ENCODE measurements at regions not wholly inside any gene's neighbourhood (a gene's known extent, or its start where the extent isn't known, plus 50 kb on each side); places are given as distances from the start of the nearest gene placed in this dataset.
A peak's percentile ranks its signal among the peaks of the same experiment; 100 is the strongest.
"Not testable (repeated sequence)": the region's sequence is repeated elsewhere in the genome, so short reads cannot be mapped to it uniquely, and the experiment has no call there.

GRCh38 chr10:45235260-45235769 lies 80.1 kb downstream of the OR13A1 start:
- peak; percentile 45 for TF ChIP-seq CTCF (IDR thresholded peaks at IDR 0.05; ENCODE audit: insufficient read depth, low read depth, low read length, missing control alignments)
- peak; percentile 83 for DNase-seq (ENCODE audit: low read depth)
- not testable (repeated sequence) for H3K4me3 ChIP-seq (ENCODE audit: low read depth, low read length)

- no peak overlapping the region for H3K4me3 ChIP-seq (ENCODE audit: low read depth, low read length)
- DNase-seq (ENCODE audit: low read depth): no peak
- TF ChIP-seq CTCF (IDR thresholded peaks at IDR 0.05; ENCODE audit: insufficient read depth, low read depth, low read length, missing control alignments): no peak
These were observed 79.6 kb downstream of the OR13A1 start for GRCh38 chr10:45235798-45236220.

- H3K4me3 ChIP-seq (ENCODE audit: low read depth, low read length): no peak overlapping the region
- DNase-seq (ENCODE audit: low read depth): no peak
- no peak for TF ChIP-seq CTCF (IDR thresholded peaks at IDR 0.05; ENCODE audit: insufficient read depth, low read depth, low read length, missing control alignments)
These were observed 76.5 kb downstream of the OR13A1 start for GRCh38 chr10:45238896-45239295.

GRCh38 chr10:45239642-45240041 lies 75.8 kb downstream of the OR13A1 start:
- H3K4me3 ChIP-seq (ENCODE audit: low read depth, low read length): no peak overlapping the region
- DNase-seq (ENCODE audit: low read depth): no peak
- no peak for TF ChIP-seq CTCF (IDR thresholded peaks at IDR 0.05; ENCODE audit: insufficient read depth, low read depth, low read length, missing control alignments)

- H3K4me3 ChIP-seq (ENCODE audit: low read depth, low read length): no peak overlapping the region
- DNase-seq (ENCODE audit: low read depth): no peak
- TF ChIP-seq CTCF (IDR thresholded peaks at IDR 0.05; ENCODE audit: insufficient read depth, low read depth, low read length, missing control alignments): no peak
These were observed 73.4 kb downstream of the OR13A1 start for GRCh38 chr10:45241865-45242520.

GRCh38 chr10:45243261-45243660 lies 72.1 kb downstream of the OR13A1 start:
- DNase-seq (ENCODE audit: low read depth): no peak
- H3K4me3 ChIP-seq (ENCODE audit: low read depth, low read length): no peak overlapping the region
- TF ChIP-seq CTCF (IDR thresholded peaks at IDR 0.05; ENCODE audit: insufficient read depth, low read depth, low read length, missing control alignments): no peak

GRCh38 chr10:45246522-45246921 lies 68.9 kb downstream of the OR13A1 start:
- TF ChIP-seq CTCF (IDR thresholded peaks at IDR 0.05; ENCODE audit: insufficient read depth, low read depth, low read length, missing control alignments): no peak
- H3K4me3 ChIP-seq (ENCODE audit: low read depth, low read length): no peak overlapping the region
- no peak for DNase-seq (ENCODE audit: low read depth)

Measured in GM12865 (cell line).